ENCODE measurements at regions not wholly inside any gene's neighbourhood (a gene's known extent, or its start where the extent isn't known, plus 50 kb on each side); places are given as distances from the start of the nearest gene placed in this dataset.

DNA sequence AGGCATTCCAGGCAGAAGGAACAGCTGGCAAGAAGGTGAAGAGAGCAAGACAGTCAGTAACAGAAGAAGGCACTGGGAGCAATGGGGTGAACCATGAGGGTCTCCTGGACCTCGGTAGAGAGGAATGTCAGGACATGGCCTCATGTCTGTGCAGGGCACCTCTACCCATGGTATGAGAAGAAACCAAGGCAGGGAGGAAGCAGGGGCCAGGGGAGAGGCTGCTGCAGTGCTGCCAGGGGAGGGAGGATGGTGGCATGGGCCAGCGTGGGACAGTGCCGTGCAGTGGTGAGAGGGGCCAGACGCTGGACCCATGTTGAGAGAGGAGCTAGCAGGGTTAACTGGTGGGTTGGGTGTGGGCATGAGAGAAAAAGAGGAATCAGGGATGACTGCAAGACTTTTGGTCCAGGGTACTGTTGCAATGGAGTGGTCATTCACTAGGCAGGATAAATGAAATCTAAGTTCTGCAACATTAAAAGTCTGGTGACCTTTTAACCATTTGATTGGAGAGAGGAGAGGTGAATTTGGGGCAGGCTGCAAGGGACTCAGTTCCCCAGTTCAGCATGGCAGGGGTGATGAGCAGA lies 577.6 kb downstream of the MATN1 start:
- TF ChIP-seq POLR2A (IDR thresholded peaks at IDR 0.05; ENCODE audit: low read depth) = no peak
- TF ChIP-seq, protein P1, sequence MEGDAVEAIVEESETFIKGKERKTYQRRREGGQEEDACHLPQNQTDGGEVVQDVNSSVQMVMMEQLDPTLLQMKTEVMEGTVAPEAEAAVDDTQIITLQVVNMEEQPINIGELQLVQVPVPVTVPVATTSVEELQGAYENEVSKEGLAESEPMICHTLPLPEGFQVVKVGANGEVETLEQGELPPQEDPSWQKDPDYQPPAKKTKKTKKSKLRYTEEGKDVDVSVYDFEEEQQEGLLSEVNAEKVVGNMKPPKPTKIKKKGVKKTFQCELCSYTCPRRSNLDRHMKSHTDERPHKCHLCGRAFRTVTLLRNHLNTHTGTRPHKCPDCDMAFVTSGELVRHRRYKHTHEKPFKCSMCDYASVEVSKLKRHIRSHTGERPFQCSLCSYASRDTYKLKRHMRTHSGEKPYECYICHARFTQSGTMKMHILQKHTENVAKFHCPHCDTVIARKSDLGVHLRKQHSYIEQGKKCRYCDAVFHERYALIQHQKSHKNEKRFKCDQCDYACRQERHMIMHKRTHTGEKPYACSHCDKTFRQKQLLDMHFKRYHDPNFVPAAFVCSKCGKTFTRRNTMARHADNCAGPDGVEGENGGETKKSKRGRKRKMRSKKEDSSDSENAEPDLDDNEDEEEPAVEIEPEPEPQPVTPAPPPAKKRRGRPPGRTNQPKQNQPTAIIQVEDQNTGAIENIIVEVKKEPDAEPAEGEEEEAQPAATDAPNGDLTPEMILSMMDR (IDR thresholded peaks at IDR 0.05) = no peak

Measured in esophagus muscularis mucosa (tissue), 3 donors.